ENCODE measurements at regions not wholly inside any gene's neighbourhood (a gene's known extent, or its start where the extent isn't known, plus 50 kb on each side); places are given as distances from the start of the nearest gene placed in this dataset.

DNA sequence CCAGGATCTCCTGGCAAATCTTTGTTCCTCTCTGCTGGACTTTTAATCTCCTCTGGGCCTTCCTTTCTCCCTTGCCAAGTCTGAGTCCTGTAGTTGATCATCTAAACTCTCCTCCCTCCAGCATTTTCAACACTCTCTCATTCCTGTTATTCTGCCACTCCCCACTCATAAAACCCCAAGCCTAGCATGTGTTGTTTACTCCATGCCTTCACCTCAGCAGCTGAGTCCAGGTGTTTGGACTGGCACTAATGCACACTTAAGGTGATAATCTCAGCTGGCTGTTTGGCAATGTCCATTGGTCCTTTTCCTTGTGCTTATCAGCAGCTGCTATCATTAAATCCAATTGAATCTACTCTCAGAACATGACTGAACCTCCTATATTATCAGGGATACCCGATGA, 876.8 kb upstream of the TENM4 start:
- Histone ChIP-seq H3K4me1 (no peaks in the 10 kb centered on the region), H3K9me3 (no peaks in the 10 kb centered on the region), H3K36me3 (no peaks in the 10 kb centered on the region), H3K4me3 (no peak overlapping the region), H3K27ac (no peak overlapping the region), H3K27me3 (no peaks in the 10 kb centered on the region)
- ATAC-seq, result no peak
- 71 to 85% (median 75%) methylated on average over 1 of the region's 1 CpG for WGBS, 4 donors
- DNase-seq, result no peak
- intact Hi-C loops (cut with DNase I), result no loop called here
- TF ChIP-seq, protein P1, sequence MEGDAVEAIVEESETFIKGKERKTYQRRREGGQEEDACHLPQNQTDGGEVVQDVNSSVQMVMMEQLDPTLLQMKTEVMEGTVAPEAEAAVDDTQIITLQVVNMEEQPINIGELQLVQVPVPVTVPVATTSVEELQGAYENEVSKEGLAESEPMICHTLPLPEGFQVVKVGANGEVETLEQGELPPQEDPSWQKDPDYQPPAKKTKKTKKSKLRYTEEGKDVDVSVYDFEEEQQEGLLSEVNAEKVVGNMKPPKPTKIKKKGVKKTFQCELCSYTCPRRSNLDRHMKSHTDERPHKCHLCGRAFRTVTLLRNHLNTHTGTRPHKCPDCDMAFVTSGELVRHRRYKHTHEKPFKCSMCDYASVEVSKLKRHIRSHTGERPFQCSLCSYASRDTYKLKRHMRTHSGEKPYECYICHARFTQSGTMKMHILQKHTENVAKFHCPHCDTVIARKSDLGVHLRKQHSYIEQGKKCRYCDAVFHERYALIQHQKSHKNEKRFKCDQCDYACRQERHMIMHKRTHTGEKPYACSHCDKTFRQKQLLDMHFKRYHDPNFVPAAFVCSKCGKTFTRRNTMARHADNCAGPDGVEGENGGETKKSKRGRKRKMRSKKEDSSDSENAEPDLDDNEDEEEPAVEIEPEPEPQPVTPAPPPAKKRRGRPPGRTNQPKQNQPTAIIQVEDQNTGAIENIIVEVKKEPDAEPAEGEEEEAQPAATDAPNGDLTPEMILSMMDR (IDR thresholded peaks at IDR 0.05), result no peak
- TF ChIP-seq POLR2A (IDR thresholded peaks at IDR 0.05), result no peak

DNA sequence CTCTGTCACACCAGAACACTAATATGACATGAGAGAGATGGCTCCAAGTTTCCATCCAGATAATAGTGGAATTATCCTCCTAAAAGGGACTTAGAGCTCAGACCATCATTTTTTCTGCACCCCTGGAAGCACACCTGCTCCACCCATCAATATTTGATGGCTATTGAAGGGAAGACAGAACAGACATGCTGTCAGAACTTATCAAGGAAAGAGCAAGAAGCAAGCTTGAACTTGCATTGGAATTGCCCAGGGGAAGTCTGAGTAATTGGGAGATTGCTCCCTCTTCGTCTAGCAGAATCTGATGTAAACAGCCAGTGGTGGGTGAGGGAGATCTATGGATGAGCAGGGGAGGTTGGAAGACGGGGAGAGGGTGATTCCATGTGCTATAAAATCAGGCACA, 874.4 kb upstream of the TENM4 start:
- TF ChIP-seq POLR2A (IDR thresholded peaks at IDR 0.05), result no peak
- TF ChIP-seq, protein P1 (IDR thresholded peaks at IDR 0.05), result no peak
- no peak overlapping the region for H3K27ac ChIP-seq
- no peak for ATAC-seq
- H3K36me3 ChIP-seq, result no peaks in the 10 kb centered on the region
- no peak for DNase-seq
- no peak overlapping the region for H3K4me3 ChIP-seq
- no peaks in the 10 kb centered on the region for H3K9me3 ChIP-seq
- intact Hi-C loops (cut with DNase I), result no loop called here
- no peaks in the 10 kb centered on the region for H3K4me1 ChIP-seq
- H3K27me3 ChIP-seq, result no peaks in the 10 kb centered on the region
- 46 to 54% (median 49%) methylated on average over 2 of the region's 2 CpGs for WGBS, 4 donors

DNA sequence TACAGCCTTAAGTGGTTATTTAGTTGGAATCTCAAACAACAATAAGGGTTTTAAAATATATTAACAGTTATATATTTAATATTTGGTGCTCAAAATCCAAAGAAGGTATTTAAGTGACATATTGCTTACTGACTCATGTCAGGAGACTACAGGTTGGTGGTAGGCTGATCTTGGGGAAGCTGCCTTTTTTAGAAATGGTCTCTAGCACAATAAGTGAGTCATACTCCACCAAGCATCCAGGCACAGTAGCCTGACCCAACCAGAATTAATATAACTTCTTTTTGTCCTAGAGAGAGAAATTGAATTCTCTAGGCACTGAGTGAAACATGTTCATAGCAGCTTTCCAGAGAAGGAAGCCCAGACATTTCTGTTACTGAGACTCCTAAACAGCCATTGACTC, 868.5 kb upstream of the TENM4 start:
- Histone ChIP-seq H3K9me3 (peaks cover 0 to 3% (median 0%) of the 10 kb centered on the region in 12 donors), H3K4me3 (no peak overlapping the region), H3K27ac (no peak overlapping the region), H3K27me3 (no peaks in the 10 kb centered on the region), H3K36me3 (no peaks in the 10 kb centered on the region), H3K4me1 (no peaks in the 10 kb centered on the region)
- intact Hi-C loops (cut with DNase I), result no loop called here
- TF ChIP-seq POLR2A (IDR thresholded peaks at IDR 0.05), result no peak
- TF ChIP-seq, protein P1 (IDR thresholded peaks at IDR 0.05), result no peak
- DNase-seq (no peak), ATAC-seq (no peak)

DNA sequence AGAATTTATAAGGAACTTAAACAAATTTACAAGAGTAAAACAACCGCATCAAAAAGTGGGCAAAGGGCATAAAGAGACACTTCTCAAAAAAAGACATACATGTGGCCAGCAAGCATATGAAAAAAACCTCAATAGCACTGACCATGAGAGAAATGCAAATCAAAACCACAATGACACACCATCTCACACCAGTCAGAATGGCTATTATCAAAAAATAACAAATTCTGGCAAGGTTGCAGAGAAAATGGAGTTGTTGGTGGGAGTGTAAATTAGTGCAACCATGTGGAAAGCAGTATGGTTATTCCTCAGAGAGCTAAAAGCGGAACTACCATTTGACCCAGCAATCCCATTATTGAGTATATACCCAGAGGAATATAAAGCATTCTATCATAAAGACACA, 866.8 kb upstream of the TENM4 start:
- no peaks in the 10 kb centered on the region for H3K27me3 ChIP-seq
- TF ChIP-seq, protein P1 (IDR thresholded peaks at IDR 0.05), result no peak
- 90 to 97% (median 94%) methylated on average over 2 of the region's 2 CpGs for WGBS, 4 donors
- no peak for DNase-seq
- H3K4me3 ChIP-seq, result no peak overlapping the region
- no peaks in the 10 kb centered on the region for H3K4me1 ChIP-seq
- ATAC-seq, result no peak
- no peaks in the 10 kb centered on the region for H3K36me3 ChIP-seq
- intact Hi-C loops (cut with DNase I), result no loop called here
- H3K9me3 ChIP-seq, result peaks cover 0 to 12% (median 0%) of the 10 kb centered on the region in 12 donors
- H3K27ac ChIP-seq, result no peak overlapping the region

All from heart left ventricle (tissue), 16 donors.